Mesendoderm (in vitro differentiated cells): ENCODE measurements at regions not wholly inside any gene's neighbourhood (a gene's known extent, or its start where the extent isn't known, plus 50 kb on each side); places are given as distances from the start of the nearest gene placed in this dataset.

Experiments used
- DNase-seq: peaks from one replicate; pipeline ENCODE4 v3.0.0; 2013
- H2AK5ac ChIP-seq: 2 replicates; pipeline ENCODE4 v1.6.1; 2013; ENCODE audit warnings: low read length, inconsistent platforms
- H2BK120ac ChIP-seq: 2 replicates; pipeline ENCODE4 v1.6.1; 2013; ENCODE audit warnings: low read depth, mild to moderate bottlenecking, low read length, moderate library complexity, mixed read lengths
- H2BK15ac ChIP-seq: replicated peaks from 2 replicates; pipeline ENCODE4 v1.6.1; 2013; ENCODE audit warnings: low read depth, mild to moderate bottlenecking, moderate library complexity
- H2BK5ac ChIP-seq: 2 replicates; pipeline ENCODE4 v1.6.1; 2013; ENCODE audit warnings: low read length, inconsistent platforms
- H3K18ac ChIP-seq: 2 replicates; pipeline ENCODE4 v1.6.1; 2013; ENCODE audit warnings: mild to moderate bottlenecking, low read length, mixed read lengths
- H3K23ac ChIP-seq: one replicate; pipeline ENCODE4 v1.6.1; 2013; ENCODE audit warnings: low read length
- H3K27ac ChIP-seq: 2 replicates; pipeline ENCODE4 v1.5.1; 2013; ENCODE audit warnings: low read depth, mild to moderate bottlenecking, inconsistent platforms, low read length, moderate library complexity
- H3K27me3 ChIP-seq: 2 replicates; pipeline ENCODE4 v1.6.1; 2013; ENCODE audit warnings: low read length, control low read depth, mild to moderate bottlenecking, inconsistent platforms; ENCODE audit not compliant: insufficient read depth, poor library complexity
- H3K36me3 ChIP-seq: 2 replicates; pipeline ENCODE4 v1.6.1; 2013; ENCODE audit warnings: low read length, inconsistent platforms; ENCODE audit not compliant: control insufficient read depth, insufficient read depth
- H3K4ac ChIP-seq: one replicate; pipeline ENCODE4 v1.6.1; 2013; ENCODE audit warnings: low read depth, mild to moderate bottlenecking, low read length, moderate library complexity
- H3K4me1 ChIP-seq: 2 replicates; pipeline ENCODE4 v1.6.1; 2013; ENCODE audit warnings: low read depth, low read length, inconsistent platforms; ENCODE audit not compliant: control insufficient read depth
- H3K4me2 ChIP-seq: 2 replicates; pipeline ENCODE4 v1.6.1; 2013; ENCODE audit warnings: low read length
- H3K4me3 ChIP-seq: 2 replicates; pipeline ENCODE4 v1.5.1; 2013; ENCODE audit warnings: mild to moderate bottlenecking, low read length
- H3K56ac ChIP-seq: one replicate; pipeline ENCODE4 v1.6.1; 2013; ENCODE audit warnings: low read length
- H3K79me1 ChIP-seq: 2 replicates; pipeline ENCODE4 v1.6.1; 2013; ENCODE audit warnings: low read length, inconsistent platforms
- H3K79me2 ChIP-seq: 2 replicates; pipeline ENCODE4 v1.6.1; 2013; ENCODE audit warnings: mild to moderate bottlenecking, low read length; ENCODE audit not compliant: control insufficient read depth, insufficient read depth
- H3K9ac ChIP-seq: 2 replicates; pipeline ENCODE4 v1.6.1; 2013; ENCODE audit warnings: low read length, inconsistent platforms
- H4K5ac ChIP-seq: one replicate; pipeline ENCODE4 v1.6.1; 2013; ENCODE audit warnings: low read length
- H4K8ac ChIP-seq: one replicate; pipeline ENCODE4 v1.6.1; 2013; ENCODE audit warnings: low read depth, mild to moderate bottlenecking, control low read depth, low read length, moderate library complexity
- WGBS: extraction: QIAGEN DNeasy Blood & Tissue Kit; methylation state at CpG from one replicate; pipeline ENCODE4 v1.1.7; 2013; ENCODE audit warnings: low lambda C conversion rate, missing lambda C conversion rate; ENCODE audit not compliant: insufficient coverage; ENCODE audit errors: extremely low coverage; 5-methylcytosine and 5-hydroxymethylcytosine counted together

DNA sequence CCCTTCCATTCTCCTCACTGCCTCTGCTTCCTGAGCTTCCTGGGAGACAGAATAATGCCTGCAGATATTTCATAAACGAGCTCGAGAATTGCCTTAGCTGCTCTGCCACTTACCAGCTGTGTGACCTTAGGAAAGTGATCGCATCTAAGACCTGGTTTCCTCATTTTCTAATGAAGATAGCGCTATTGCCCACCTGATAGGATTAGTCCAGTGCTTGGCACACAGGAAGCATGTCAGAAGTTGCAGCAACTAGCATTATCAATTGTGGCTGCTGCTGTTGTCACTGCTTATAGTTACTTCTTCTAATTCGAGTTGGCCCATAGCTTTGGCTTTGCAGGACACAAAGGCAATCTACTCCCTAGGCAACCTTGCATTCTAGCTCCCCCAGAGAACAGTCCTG is 305.5 kb upstream of the SGK1 start:
- WGBS, result no CpG with 5 or more reads among the region's 5 CpGs
- Histone ChIP-seq H2BK5ac (no peak overlapping the region), H3K79me1 (no peaks in the 10 kb centered on the region), H3K27ac (no peak overlapping the region), H3K79me2 (no peaks in the 10 kb centered on the region), H3K4me3 (no peak overlapping the region), H4K5ac (no peak overlapping the region), H3K23ac (no peak overlapping the region), H3K18ac (no peak overlapping the region), H3K9ac (no peak overlapping the region), H4K8ac (no peak overlapping the region), H3K56ac (no peak overlapping the region), H2AK5ac (no peak overlapping the region), H2BK15ac (no peak overlapping the region), H3K27me3 (no peaks in the 10 kb centered on the region), H3K36me3 (no peaks in the 10 kb centered on the region), H3K4me2 (no peak overlapping the region), H2BK120ac (no peak overlapping the region), H3K4me1 (no peaks in the 10 kb centered on the region), H3K4ac (no peak overlapping the region)
- DNase-seq, result no peak

DNA sequence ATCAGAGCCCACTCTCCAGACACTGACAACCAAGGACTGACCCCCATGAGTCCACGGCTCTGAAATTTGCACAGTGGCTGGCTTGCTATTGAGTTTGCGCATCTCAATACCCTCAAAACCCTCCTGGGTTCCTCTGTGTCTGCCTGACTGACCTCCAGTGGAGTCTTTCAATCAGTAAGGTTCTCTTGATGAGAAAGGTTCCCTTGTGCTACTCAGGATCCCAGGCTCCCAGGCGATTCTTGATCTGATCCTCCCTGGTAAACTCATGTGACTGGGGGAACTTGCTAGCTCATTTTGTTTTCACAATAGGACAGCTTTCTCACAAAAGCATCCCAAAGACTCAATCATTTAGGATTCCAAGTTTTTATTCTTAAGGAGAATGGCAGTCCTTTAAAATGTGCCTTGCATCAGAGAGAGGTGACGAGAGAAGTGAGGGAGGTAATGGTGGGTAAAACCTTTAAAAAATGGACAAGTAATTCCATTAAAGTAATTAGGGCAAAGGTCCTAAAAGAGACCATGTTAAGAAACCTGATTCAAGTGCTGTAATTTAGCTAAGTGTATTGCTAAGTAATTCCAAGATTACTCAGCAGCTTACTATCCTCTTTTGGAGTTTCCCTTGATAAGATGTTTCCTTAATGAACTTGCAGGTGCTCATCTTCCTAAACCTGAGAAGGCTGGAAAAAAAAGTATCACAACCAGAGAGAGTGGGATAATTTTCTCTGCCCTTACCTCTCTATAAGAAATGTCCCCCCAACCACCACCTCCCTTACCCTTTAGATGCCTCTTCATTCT is 304.7 kb upstream of the SGK1 start:
- Histone ChIP-seq H2BK5ac (no peak overlapping the region), H4K5ac (no peak overlapping the region), H3K23ac (no peak overlapping the region), H3K4ac (no peak overlapping the region), H4K8ac (no peak overlapping the region), H3K56ac (no peak overlapping the region), H2BK120ac (no peak overlapping the region), H3K27me3 (no peaks in the 10 kb centered on the region), H2BK15ac (no peak overlapping the region), H3K4me3 (no peak overlapping the region), H3K27ac (no peak overlapping the region), H3K4me2 (no peak overlapping the region), H2AK5ac (no peak overlapping the region), H3K79me1 (no peaks in the 10 kb centered on the region), H3K79me2 (no peaks in the 10 kb centered on the region), H3K9ac (no peak overlapping the region), H3K18ac (no peak overlapping the region), H3K36me3 (no peaks in the 10 kb centered on the region), H3K4me1 (no peaks in the 10 kb centered on the region)
- no peak for DNase-seq
- no CpG with 5 or more reads among the region's 4 CpGs for WGBS

DNA sequence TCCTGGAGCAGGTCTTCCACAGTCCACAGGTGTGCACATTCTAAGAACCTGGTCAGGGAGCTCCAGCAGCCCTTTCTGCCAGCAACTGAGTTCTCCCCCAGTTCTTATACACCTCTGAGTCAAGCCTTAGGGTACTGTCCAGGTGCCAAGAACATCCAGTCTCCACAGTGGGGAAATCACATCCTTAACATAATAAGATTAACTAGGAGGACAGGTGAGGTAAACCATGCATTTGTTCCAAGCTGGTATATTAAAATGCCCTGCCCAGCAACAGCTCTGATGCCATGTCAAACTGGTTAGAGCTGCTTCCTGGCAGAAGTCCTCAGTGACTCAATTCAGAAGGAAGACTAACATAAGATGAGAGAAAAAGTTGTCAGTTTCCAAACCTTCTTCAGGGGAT is 303.9 kb upstream of the SGK1 start:
- Histone ChIP-seq H3K18ac (no peak overlapping the region), H3K23ac (no peak overlapping the region), H3K27me3 (no peaks in the 10 kb centered on the region), H4K5ac (no peak overlapping the region), H3K4me1 (no peaks in the 10 kb centered on the region), H3K79me1 (no peaks in the 10 kb centered on the region), H3K9ac (no peak overlapping the region), H3K4ac (no peak overlapping the region), H3K56ac (no peak overlapping the region), H3K4me3 (no peak overlapping the region), H2BK5ac (no peak overlapping the region), H3K27ac (no peak overlapping the region), H3K36me3 (no peaks in the 10 kb centered on the region), H2BK120ac (no peak overlapping the region), H3K79me2 (no peaks in the 10 kb centered on the region), H2BK15ac (no peak overlapping the region), H3K4me2 (no peak overlapping the region), H2AK5ac (no peak overlapping the region), H4K8ac (no peak overlapping the region)
- DNase-seq, result no peak

DNA sequence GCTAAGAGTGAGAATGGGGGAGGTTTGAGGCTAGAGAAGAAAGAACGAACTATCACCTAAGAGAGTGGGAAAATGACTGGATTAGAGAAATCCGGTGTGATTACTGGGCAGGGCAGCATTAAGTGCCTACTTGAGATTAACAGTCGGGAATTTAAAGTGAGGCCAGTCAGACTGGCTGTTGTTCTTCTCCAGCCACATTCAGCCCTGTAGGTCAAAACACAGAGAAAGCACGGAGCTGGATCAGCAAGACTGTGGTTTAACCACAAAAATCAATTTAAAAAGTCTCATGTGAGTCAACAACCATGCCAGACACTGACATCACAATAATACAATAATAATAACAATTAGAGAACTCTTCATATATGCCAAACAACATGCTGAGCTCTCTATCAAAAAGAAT is 301.9 kb upstream of the SGK1 start:
- no peaks in the 10 kb centered on the region for H3K36me3 ChIP-seq
- no peaks in the 10 kb centered on the region for H3K27me3 ChIP-seq
- H3K27ac ChIP-seq, result no peak overlapping the region
- H3K9ac ChIP-seq, result no peak overlapping the region
- no CpG with 5 or more reads among the region's 4 CpGs for WGBS
- no peak overlapping the region for H3K23ac ChIP-seq
- no peak overlapping the region for H4K8ac ChIP-seq
- H3K79me1 ChIP-seq, result no peaks in the 10 kb centered on the region
- H3K4me3 ChIP-seq, result no peak overlapping the region
- no peaks in the 10 kb centered on the region for H3K79me2 ChIP-seq
- DNase-seq, result no peak
- no peak overlapping the region for H3K18ac ChIP-seq
- no peak overlapping the region for H4K5ac ChIP-seq
- H3K4me2 ChIP-seq, result no peak overlapping the region
- no peak overlapping the region for H3K4ac ChIP-seq
- H3K56ac ChIP-seq, result no peak overlapping the region
- no peak overlapping the region for H2BK15ac ChIP-seq
- no peak overlapping the region for H2AK5ac ChIP-seq
- no peaks in the 10 kb centered on the region for H3K4me1 ChIP-seq
- H2BK120ac ChIP-seq, result no peak overlapping the region
- no peak overlapping the region for H2BK5ac ChIP-seq

DNA sequence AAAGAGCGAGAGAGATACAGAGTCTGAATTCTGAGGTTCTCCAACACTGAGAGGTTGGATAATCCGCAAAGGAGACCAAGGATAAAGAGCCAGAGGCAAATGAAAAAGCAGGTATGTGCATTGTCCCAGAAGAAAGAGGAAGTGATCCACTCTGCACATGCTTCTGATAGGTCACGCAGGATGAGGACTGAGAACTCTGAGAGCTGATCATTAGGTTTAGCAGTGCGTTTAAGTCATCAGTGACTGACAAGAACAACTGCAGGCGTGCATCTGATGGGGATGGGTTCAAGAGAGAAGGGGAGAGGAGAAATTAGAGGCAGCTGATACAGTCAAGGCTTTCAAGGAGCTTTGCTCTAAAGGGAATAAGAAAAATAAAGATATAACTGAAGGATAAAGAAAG is 301.2 kb upstream of the SGK1 start:
- no peaks in the 10 kb centered on the region for H3K27me3 ChIP-seq
- no peak overlapping the region for H3K27ac ChIP-seq
- no peak overlapping the region for H2BK15ac ChIP-seq
- no peak overlapping the region for H2BK5ac ChIP-seq
- no peaks in the 10 kb centered on the region for H3K79me1 ChIP-seq
- no peaks in the 10 kb centered on the region for H3K4me1 ChIP-seq
- no peak overlapping the region for H2BK120ac ChIP-seq
- WGBS, result no CpG with 5 or more reads among the region's 5 CpGs
- H3K18ac ChIP-seq, result no peak overlapping the region
- H4K5ac ChIP-seq, result no peak overlapping the region
- H4K8ac ChIP-seq, result no peak overlapping the region
- H3K4me2 ChIP-seq, result no peak overlapping the region
- H3K56ac ChIP-seq, result no peak overlapping the region
- no peak overlapping the region for H3K9ac ChIP-seq
- DNase-seq, result no peak
- H3K4ac ChIP-seq, result no peak overlapping the region
- H3K23ac ChIP-seq, result no peak overlapping the region
- no peaks in the 10 kb centered on the region for H3K36me3 ChIP-seq
- H3K79me2 ChIP-seq, result no peaks in the 10 kb centered on the region
- no peak overlapping the region for H3K4me3 ChIP-seq
- no peak overlapping the region for H2AK5ac ChIP-seq
